Caco-2 (cell line): ENCODE measurements at regions not wholly inside any gene's neighbourhood (a gene's known extent, or its start where the extent isn't known, plus 50 kb on each side); places are given as distances from the start of the nearest gene placed in this dataset.

Experiments
- BruUV-seq: library from RNA; stranded (reverse); fragments of 400-500 nt; replicated peaks from 2 replicates; lab custom pipeline; 2021; lab: Mats Ljungman, UMichigan
- CTCF ChIA-PET: fragments of 300-600 bp; sonication (Branson Sonifier 250); formaldehyde crosslinking; loops from one replicate; lab custom pipeline; 2022; ENCODE audit warnings: antibody characterized with exemption; lab: Charles Lee
- POLR2A ChIA-PET: fragments of 300-600 bp; sonication (Branson Sonifier 250); formaldehyde crosslinking; loops from one replicate; lab custom pipeline; 2022; ENCODE audit warnings: antibody characterized with exemption; lab: Charles Lee
- DNase-seq, 2 experiments: peaks; one replicate each; pipeline versions ENCODE4 v3.0.0 to v3.0.0-alpha.2; 2020 to 2022
- H3K27me3 ChIP-seq: replicated peaks from 2 replicates; pipeline ENCODE4 v1.6.0; 2011; ENCODE audit warnings: low read length; ENCODE audit not compliant: control insufficient read depth, insufficient read depth
- H3K36me3 ChIP-seq: 2 replicates; pipeline ENCODE4 v1.5.1; 2011; ENCODE audit warnings: low read length; ENCODE audit not compliant: control insufficient read depth, insufficient read depth
- H3K4me1 ChIP-seq: fragments of 250-450 bp; sonication (Bioruptor Pico); 2 replicates; pipeline ENCODE4 v1.5.1; 2020; ENCODE audit warnings: mild to moderate bottlenecking
- H3K4me3 ChIP-seq: 2 replicates; pipeline ENCODE4 v1.5.1; 2011; ENCODE audit warnings: low read depth, mild to moderate bottlenecking, control low read depth, low read length
- H3K9me3 ChIP-seq: fragments of 250-450 bp; sonication (Bioruptor Pico); 2 replicates; pipeline ENCODE4 v1.5.1; 2020; ENCODE audit warnings: mild to moderate bottlenecking, moderate library complexity
- H3K27ac Mint-ChIP-seq: one replicate; pipeline ENCODE4 v1.8.0; 2022; ENCODE audit warnings: mixed read lengths; ENCODE audit not compliant: unreplicated experiment
- H3K27me3 Mint-ChIP-seq: one replicate; pipeline ENCODE4 v1.8.0; 2022; ENCODE audit warnings: mixed read lengths; ENCODE audit not compliant: insufficient read depth, unreplicated experiment
- H3K36me3 Mint-ChIP-seq: one replicate; pipeline ENCODE4 v1.8.0; 2022; ENCODE audit warnings: mild to moderate bottlenecking, mixed read lengths; ENCODE audit not compliant: insufficient read depth, unreplicated experiment
- H3K4me1 Mint-ChIP-seq: one replicate; pipeline ENCODE4 v1.8.0; 2022; ENCODE audit warnings: low read depth, mixed read lengths; ENCODE audit not compliant: unreplicated experiment
- H3K4me3 Mint-ChIP-seq: one replicate; pipeline ENCODE4 v1.8.0; 2022; ENCODE audit warnings: mild to moderate bottlenecking, moderate library complexity, mixed read lengths; ENCODE audit not compliant: unreplicated experiment
- H3K9me3 Mint-ChIP-seq: one replicate; pipeline ENCODE4 v1.8.0; 2022; ENCODE audit warnings: mixed read lengths; ENCODE audit not compliant: unreplicated experiment
- CTCF ChIP-seq, 2 experiments: fragments of 200-600 bp in 1 of 2; IDR thresholded peaks; 1 replicate in 1 of 2; 2 replicates in 1 of 2; pipeline versions ENCODE4 v1.5.1 to v1.8.0; 2011 to 2022; ENCODE audit warnings: antibody characterized with exemption in 1 of 2, control low read depth in 1 of 2, inconsistent platforms in 1 of 2, low read depth in 1 of 2, low read length in 1 of 2, mild to moderate bottlenecking in 1 of 2, moderate library complexity in 1 of 2; ENCODE audit not compliant: insufficient read depth in 1 of 2, severe bottlenecking in 1 of 2, unreplicated experiment in 1 of 2
- intact Hi-C: fragments of 100-400 bp; cut with micrococcal nuclease; formaldehyde crosslinking; loops from one replicate; pipeline ENCODE4 v1.10.0; 2022; ENCODE audit not compliant: unreplicated experiment

DNA sequence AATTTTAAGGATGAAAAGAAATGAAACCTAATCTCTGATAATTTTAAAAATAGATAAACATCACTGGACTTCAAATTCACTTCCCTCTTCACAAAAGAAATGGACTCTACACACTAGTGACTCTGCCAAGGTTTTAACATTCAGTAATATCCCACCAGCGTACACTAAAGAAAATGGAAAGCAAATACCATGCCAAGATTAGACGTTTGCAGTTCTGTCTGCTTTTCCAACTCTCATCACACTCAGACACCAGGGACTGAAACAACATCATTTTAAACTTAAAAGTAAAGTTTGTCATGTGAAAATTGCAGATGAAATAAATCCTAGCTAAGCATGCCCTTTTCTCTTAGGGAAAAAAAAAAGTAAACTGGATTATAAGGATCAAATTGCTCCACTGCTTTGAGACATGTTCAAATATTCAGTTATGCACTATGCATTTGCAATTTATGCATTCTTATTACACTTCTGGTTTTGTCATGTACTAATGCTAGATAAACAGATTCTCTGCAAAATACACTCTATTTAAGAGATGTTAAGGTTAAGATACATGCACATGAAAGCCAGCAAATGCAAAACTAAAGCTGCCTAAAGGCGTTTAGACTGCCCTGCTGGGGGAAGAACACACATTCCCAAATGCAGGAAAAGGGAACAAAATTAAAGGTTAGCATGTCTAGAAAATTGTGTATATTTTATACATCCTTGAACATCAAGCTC is 534.4 kb upstream of the EPHA5 start:
- intact Hi-C loops, result no loop called here
- ChIA-PET CTCF (no interaction called here), POLR2A (no interaction called here)
- Mint-ChIP-seq H3K9me3 (no peaks in the 10 kb centered on the region), H3K4me3 (no peak overlapping the region), H3K27me3 (peaks cover 2% of the 10 kb centered on the region), H3K4me1 (no peaks in the 10 kb centered on the region), H3K27ac (no peak overlapping the region), H3K36me3 (no peaks in the 10 kb centered on the region)
- Histone ChIP-seq H3K9me3 (no peaks in the 10 kb centered on the region), H3K27me3 (no peaks in the 10 kb centered on the region), H3K4me3 (no peak overlapping the region), H3K4me1 (no peaks in the 10 kb centered on the region), H3K36me3 (no peaks in the 10 kb centered on the region)
- no peak for TF ChIP-seq CTCF (IDR thresholded peaks at IDR 0.05; ENCODE audit: insufficient read depth in 1 of 2, low read depth in 1 of 2, low read length in 1 of 2, severe bottlenecking in 1 of 2, unreplicated experiment in 1 of 2)
- BruUV-seq, result no TSS peak
- no peak for DNase-seq

DNA sequence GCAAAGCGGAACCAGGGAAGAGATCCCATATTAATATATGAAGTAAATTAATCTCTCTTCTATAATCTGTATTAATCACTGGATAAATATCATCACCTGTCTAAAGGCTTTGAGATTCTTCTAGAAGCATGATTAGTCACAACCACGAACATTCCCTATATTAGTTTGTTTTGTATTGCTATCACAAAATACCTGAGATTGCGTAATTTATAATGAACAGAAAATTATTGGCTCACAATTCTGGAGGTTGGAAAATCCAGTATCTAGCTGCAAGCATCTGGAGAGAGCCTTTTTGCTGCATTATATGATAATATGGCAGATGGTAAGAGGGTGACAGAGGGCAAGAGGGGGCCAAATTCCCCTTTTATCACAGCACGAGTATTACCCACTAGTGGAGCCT is 532.6 kb upstream of the EPHA5 start:
- no peak overlapping the region for H3K4me3 Mint-ChIP-seq
- Histone ChIP-seq H3K4me1 (no peaks in the 10 kb centered on the region), H3K36me3 (no peaks in the 10 kb centered on the region), H3K4me3 (no peak overlapping the region), H3K27me3 (no peaks in the 10 kb centered on the region), H3K9me3 (no peaks in the 10 kb centered on the region)
- BruUV-seq, result no TSS peak
- no peaks in the 10 kb centered on the region for H3K4me1 Mint-ChIP-seq
- no peak for DNase-seq
- TF ChIP-seq CTCF (IDR thresholded peaks at IDR 0.05; ENCODE audit: insufficient read depth in 1 of 2, low read depth in 1 of 2, low read length in 1 of 2, severe bottlenecking in 1 of 2, unreplicated experiment in 1 of 2), result no peak
- intact Hi-C loops, result no loop called here
- POLR2A ChIA-PET, result no interaction called here
- CTCF ChIA-PET, result no interaction called here
- no peaks in the 10 kb centered on the region for H3K9me3 Mint-ChIP-seq
- no peak overlapping the region for H3K27ac Mint-ChIP-seq
- H3K36me3 Mint-ChIP-seq, result no peaks in the 10 kb centered on the region
- H3K27me3 Mint-ChIP-seq, result no peaks in the 10 kb centered on the region

DNA sequence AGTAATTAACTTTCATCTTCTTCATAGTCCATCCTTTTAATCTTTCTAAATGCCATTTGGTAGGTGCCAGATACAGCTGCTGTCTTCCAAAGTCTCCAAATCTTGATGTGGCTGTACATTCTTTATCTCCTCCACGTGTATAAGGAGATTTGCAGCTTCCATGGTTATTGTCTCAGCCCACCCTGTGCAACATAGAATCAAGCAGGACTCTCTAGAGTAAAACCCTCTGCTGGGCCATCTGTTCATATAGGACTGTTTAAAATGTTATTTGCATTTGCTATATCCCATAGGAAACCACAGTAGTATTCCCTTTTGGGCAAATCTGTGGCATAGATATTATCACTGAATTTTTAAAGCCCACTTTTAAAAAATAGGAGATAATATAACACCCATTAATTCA is 527.2 kb upstream of the EPHA5 start:
- Mint-ChIP-seq H3K9me3 (no peaks in the 10 kb centered on the region), H3K27ac (no peak overlapping the region), H3K36me3 (no peaks in the 10 kb centered on the region), H3K4me3 (no peak overlapping the region), H3K4me1 (no peaks in the 10 kb centered on the region), H3K27me3 (peaks cover 3% of the 10 kb centered on the region)
- Histone ChIP-seq H3K4me1 (no peaks in the 10 kb centered on the region), H3K27me3 (no peaks in the 10 kb centered on the region), H3K9me3 (no peaks in the 10 kb centered on the region), H3K36me3 (no peaks in the 10 kb centered on the region), H3K4me3 (no peak overlapping the region)
- POLR2A ChIA-PET, result no interaction called here
- DNase-seq, result no peak
- CTCF ChIA-PET, result no interaction called here
- TF ChIP-seq CTCF (IDR thresholded peaks at IDR 0.05; ENCODE audit: insufficient read depth in 1 of 2, low read depth in 1 of 2, low read length in 1 of 2, severe bottlenecking in 1 of 2, unreplicated experiment in 1 of 2), result no peak
- intact Hi-C loops, result no loop called here
- no TSS peak for BruUV-seq
